Islet precursor cell (in vitro differentiated cells): ENCODE measurements at regions not wholly inside any gene's neighbourhood (a gene's known extent, or its start where the extent isn't known, plus 50 kb on each side); places are given as distances from the start of the nearest gene placed in this dataset.

Experiments used
- DNase-seq: peaks from one replicate; pipeline ENCODE4 v3.0.0-alpha.2; 2018

GRCh38 chr14:27006570-27006969 lies 408.7 kb upstream of the NOVA1 start:
- no peak for DNase-seq

GRCh38 chr14:27008187-27008586 lies 410.4 kb upstream of the NOVA1 start:
- DNase-seq: no peak

GRCh38 chr14:27012641-27013040 lies 414.8 kb upstream of the NOVA1 start:
- DNase-seq: no peak

- no peak for DNase-seq
These were observed 415.8 kb upstream of the NOVA1 start for GRCh38 chr14:27013678-27014077.

- no peak for DNase-seq
These were observed 417.2 kb upstream of the NOVA1 start for GRCh38 chr14:27015065-27015464.

GRCh38 chr14:27025648-27026047 lies 427.8 kb upstream of the NOVA1 start:
- DNase-seq: no peak

GRCh38 chr14:27026097-27026496 lies 428.3 kb upstream of the NOVA1 start:
- DNase-seq: no peak

- no peak for DNase-seq
These were observed 442.7 kb upstream of the NOVA1 start for GRCh38 chr14:27040552-27040951.

GRCh38 chr14:27049701-27050100 lies 451.9 kb upstream of the NOVA1 start:
- no peak for DNase-seq

- DNase-seq: no peak
These were observed 452.4 kb upstream of the NOVA1 start for GRCh38 chr14:27050208-27050607.

- DNase-seq: no peak
These were observed 458.8 kb upstream of the NOVA1 start for GRCh38 chr14:27056586-27056985.

GRCh38 chr14:27061299-27061698 lies 463.5 kb upstream of the NOVA1 start:
- no peak for DNase-seq

GRCh38 chr14:27063959-27064358 lies 466.1 kb upstream of the NOVA1 start:
- DNase-seq: no peak

- DNase-seq: no peak
These were observed 468.1 kb upstream of the NOVA1 start for GRCh38 chr14:27065886-27066285.

GRCh38 chr14:27067961-27068360 lies 470.1 kb upstream of the NOVA1 start:
- no peak for DNase-seq

GRCh38 chr14:27072589-27072988 lies 474.8 kb upstream of the NOVA1 start:
- no peak for DNase-seq

GRCh38 chr14:27075503-27075902 lies 477.7 kb upstream of the NOVA1 start:
- DNase-seq: no peak

- DNase-seq: no peak
These were observed 479.4 kb upstream of the NOVA1 start for GRCh38 chr14:27077214-27077613.

- no peak for DNase-seq
These were observed 479.9 kb upstream of the NOVA1 start for GRCh38 chr14:27077710-27078109.

GRCh38 chr14:27078191-27078590 lies 480.4 kb upstream of the NOVA1 start:
- no peak for DNase-seq

- DNase-seq: no peak
These were observed 481.9 kb upstream of the NOVA1 start for GRCh38 chr14:27079716-27080115.

GRCh38 chr14:27085500-27085899 lies 487.7 kb upstream of the NOVA1 start:
- DNase-seq: no peak

GRCh38 chr14:27090716-27091115 lies 492.9 kb upstream of the NOVA1 start:
- DNase-seq: no peak

- DNase-seq: no peak
These were observed 494.1 kb upstream of the NOVA1 start for GRCh38 chr14:27091973-27092372.

GRCh38 chr14:27096091-27096490 lies 498.3 kb upstream of the NOVA1 start:
- no peak for DNase-seq

- DNase-seq: no peak
These were observed 500.6 kb upstream of the NOVA1 start for GRCh38 chr14:27098451-27098850.
